ENCODE measurements at regions not wholly inside any gene's neighbourhood (a gene's known extent, or its start where the extent isn't known, plus 50 kb on each side); places are given as distances from the start of the nearest gene placed in this dataset.

- H3K27me3 ChIP-seq (ENCODE audit: insufficient read depth, low read depth) = no peaks in the 10 kb centered on the region
- no peak overlapping the region for H3K4me2 ChIP-seq
- ChIA-PET POLR2A (ENCODE audit: unreplicated experiment) (no interaction called here), CTCF (interaction anchor here (0.7 kb wide), 1 partner anchor 259 kb away, joined by 3 read pairs; no protein-coding TSS in a partner anchor)
- no peak overlapping the region for H2AFZ ChIP-seq
- intact Hi-C loops (cut with micrococcal nuclease; ENCODE audit: unreplicated experiment) = no loop called here
- no peaks in the 10 kb centered on the region; the same call in 1 of the 2 replicates for H3F3A ChIP-seq (ENCODE audit: insufficient read depth, low read depth)
- no peaks in the 10 kb centered on the region for H3K79me2 ChIP-seq (ENCODE audit: low read depth)
- H3K36me3 ChIP-seq (ENCODE audit: low read depth) = peaks cover 44% of the 10 kb centered on the region
- no TSS peak for BruUV-seq (replicated peaks)
- H3K4me3 ChIP-seq = no peak overlapping the region
- H4K20me1 ChIP-seq (ENCODE audit: insufficient read depth) = no peaks in the 10 kb centered on the region
- DNase-seq = no peak
- no peaks in the 10 kb centered on the region for H3K9me2 ChIP-seq (ENCODE audit: insufficient read depth)
- H3K4me1 ChIP-seq (replicated peaks; ENCODE audit: insufficient read depth) = no peaks in the 10 kb centered on the region
- TF ChIP-seq CTCF (conservative IDR thresholded peaks at IDR 0.05) (no peak), EZH2 (IDR thresholded peaks at IDR 0.05; ENCODE audit: low read depth) (no peak)
- no peak overlapping the region for H3K27ac ChIP-seq
- H3K9me3 ChIP-seq (ENCODE audit: insufficient read depth, low read depth) = no peaks in the 10 kb centered on the region
These were observed 198.9 kb upstream of the RGS6 start for GRCh38 chr14:71733210-71733883.

GRCh38 chr14:71734076-71734475, 198.2 kb upstream of the RGS6 start:
- no TSS peak for BruUV-seq (replicated peaks)
- no peaks in the 10 kb centered on the region for H3K9me3 ChIP-seq (ENCODE audit: insufficient read depth, low read depth)
- H3K9me2 ChIP-seq (ENCODE audit: insufficient read depth) = no peaks in the 10 kb centered on the region
- H3K4me2 ChIP-seq = no peak overlapping the region
- H3F3A ChIP-seq (ENCODE audit: insufficient read depth, low read depth) = peaks cover 5% of the 10 kb centered on the region
- H3K4me3 ChIP-seq = no peak overlapping the region
- no peaks in the 10 kb centered on the region for H3K27me3 ChIP-seq (ENCODE audit: insufficient read depth, low read depth)
- H3K27ac ChIP-seq = no peak overlapping the region
- DNase-seq = no peak
- intact Hi-C loops (cut with micrococcal nuclease; ENCODE audit: unreplicated experiment) = no loop called here
- CTCF ChIA-PET = no interaction called here
- H3K36me3 ChIP-seq (ENCODE audit: low read depth) = peaks cover 51% of the 10 kb centered on the region
- POLR2A ChIA-PET (ENCODE audit: unreplicated experiment) = no interaction called here
- no peaks in the 10 kb centered on the region for H4K20me1 ChIP-seq (ENCODE audit: insufficient read depth)
- H3K79me2 ChIP-seq (ENCODE audit: low read depth) = no peaks in the 10 kb centered on the region
- TF ChIP-seq EZH2 (IDR thresholded peaks at IDR 0.05; ENCODE audit: low read depth) (no peak), CTCF (conservative IDR thresholded peaks at IDR 0.05) (no peak)
- H2AFZ ChIP-seq = no peak overlapping the region
- H3K4me1 ChIP-seq (replicated peaks; ENCODE audit: insufficient read depth) = 0 out of 2 replicates have a peak, but pooled peaks cover 5% of the 10 kb centered on the region

- no peaks in the 10 kb centered on the region for H3K27me3 ChIP-seq (ENCODE audit: insufficient read depth, low read depth)
- no peak overlapping the region for H2AFZ ChIP-seq
- POLR2A ChIA-PET (ENCODE audit: unreplicated experiment) = no interaction called here
- peaks cover 11% of the 10 kb centered on the region for H3F3A ChIP-seq (ENCODE audit: insufficient read depth, low read depth)
- CTCF ChIA-PET = no interaction called here
- no peak overlapping the region for H3K27ac ChIP-seq
- DNase-seq = no peak
- BruUV-seq (replicated peaks) = no TSS peak
- no peak overlapping the region for H3K4me2 ChIP-seq
- H3K79me2 ChIP-seq (ENCODE audit: low read depth) = no peaks in the 10 kb centered on the region
- peaks cover 47% of the 10 kb centered on the region for H3K36me3 ChIP-seq (ENCODE audit: low read depth)
- no peaks in the 10 kb centered on the region for H3K9me3 ChIP-seq (ENCODE audit: insufficient read depth, low read depth)
- no peaks in the 10 kb centered on the region for H4K20me1 ChIP-seq (ENCODE audit: insufficient read depth)
- H3K4me1 ChIP-seq (replicated peaks; ENCODE audit: insufficient read depth) = 0 out of 2 replicates have a peak, but pooled peaks cover 8% of the 10 kb centered on the region
- no peak overlapping the region for H3K4me3 ChIP-seq
- H3K9me2 ChIP-seq (ENCODE audit: insufficient read depth) = no peaks in the 10 kb centered on the region
- intact Hi-C loops (cut with micrococcal nuclease; ENCODE audit: unreplicated experiment) = no loop called here
- TF ChIP-seq CTCF (conservative IDR thresholded peaks at IDR 0.05) (no peak), EZH2 (IDR thresholded peaks at IDR 0.05; ENCODE audit: low read depth) (no peak)
These were observed 197.3 kb upstream of the RGS6 start for GRCh38 chr14:71734885-71735284.

Data from PC-9 (cell line).